MG63 (cell line): ENCODE measurements at regions not wholly inside any gene's neighbourhood (a gene's known extent, or its start where the extent isn't known, plus 50 kb on each side); places are given as distances from the start of the nearest gene placed in this dataset.

Experiments
- DNase-seq: peaks from one replicate; pipeline ENCODE4 v3.0.0-alpha.2; 2020
- H3K27me3 ChIP-seq: fragments of 250-450 bp; sonication (Bioruptor Pico); 2 replicates; pipeline ENCODE4 v1.5.1; 2020; ENCODE audit warnings: mild to moderate bottlenecking, moderate library complexity
- H3K36me3 ChIP-seq: fragments of 250-450 bp; sonication (Bioruptor Pico); 2 replicates; pipeline ENCODE4 v1.5.1; 2020; ENCODE audit warnings: mild to moderate bottlenecking, moderate library complexity
- H3K4me3 ChIP-seq: fragments of 250-450 bp; sonication (Bioruptor Pico); 2 replicates; pipeline ENCODE4 v1.5.1; 2020; ENCODE audit warnings: mild to moderate bottlenecking, moderate library complexity
- H3K9me3 ChIP-seq: fragments of 250-450 bp; sonication (Bioruptor Pico); 2 replicates; pipeline ENCODE4 v1.5.1; 2020; ENCODE audit warnings: mild to moderate bottlenecking, moderate library complexity

GRCh38 chr22:22037229-22037628 is 54.6 kb upstream of the TOP3B start:
- DNase-seq, result no peak
- H3K4me3 ChIP-seq, result no peak overlapping the region

GRCh38 chr22:22036588-22036987 is 54.0 kb upstream of the TOP3B start:
- H3K4me3 ChIP-seq, result no peak overlapping the region
- H3K36me3 ChIP-seq, result no peaks in the 10 kb centered on the region
- no peaks in the 10 kb centered on the region for H3K27me3 ChIP-seq
- no peak for DNase-seq
- no peaks in the 10 kb centered on the region for H3K9me3 ChIP-seq

More at GRCh38 chr22:22037229-22037628, 54.6 kb upstream of the TOP3B start:
- H3K27me3 ChIP-seq, result no peaks in the 10 kb centered on the region
- H3K9me3 ChIP-seq, result no peaks in the 10 kb centered on the region
- no peaks in the 10 kb centered on the region for H3K36me3 ChIP-seq

- Histone ChIP-seq H3K4me3 (no peak overlapping the region), H3K27me3 (no peaks in the 10 kb centered on the region), H3K36me3 (no peaks in the 10 kb centered on the region), H3K9me3 (no peaks in the 10 kb centered on the region)
- DNase-seq, result no peak
Observed at GRCh38 chr22:22035771-22036314, 53.3 kb upstream of the TOP3B start.

- Histone ChIP-seq H3K27me3 (no peaks in the 10 kb centered on the region), H3K36me3 (no peaks in the 10 kb centered on the region), H3K9me3 (no peaks in the 10 kb centered on the region), H3K4me3 (no peak overlapping the region)
- DNase-seq, result no peak
Observed at GRCh38 chr22:22035203-22035602, 52.6 kb upstream of the TOP3B start.

- Histone ChIP-seq H3K36me3 (no peaks in the 10 kb centered on the region), H3K9me3 (no peaks in the 10 kb centered on the region), H3K4me3 (no peak overlapping the region), H3K27me3 (no peaks in the 10 kb centered on the region)
- no peak for DNase-seq
Observed at GRCh38 chr22:22034469-22035132, 52.0 kb upstream of the TOP3B start.

- Histone ChIP-seq H3K27me3 (no peaks in the 10 kb centered on the region), H3K36me3 (no peaks in the 10 kb centered on the region), H3K4me3 (no peak overlapping the region), H3K9me3 (no peaks in the 10 kb centered on the region)
- DNase-seq, result no peak
Observed at GRCh38 chr22:22033803-22034468, 51.3 kb upstream of the TOP3B start.

- H3K9me3 ChIP-seq, result no peaks in the 10 kb centered on the region
- DNase-seq, result no peak
- no peak overlapping the region for H3K4me3 ChIP-seq
- H3K36me3 ChIP-seq, result no peaks in the 10 kb centered on the region
- H3K27me3 ChIP-seq, result no peaks in the 10 kb centered on the region
Observed at GRCh38 chr22:22032906-22033802, 50.6 kb upstream of the TOP3B start.

GRCh38 chr22:22032099-22032905 is 49.7 kb upstream of the TOP3B start:
- no peak overlapping the region for H3K4me3 ChIP-seq
- DNase-seq, result no peak
- no peaks in the 10 kb centered on the region for H3K9me3 ChIP-seq
- H3K27me3 ChIP-seq, result no peaks in the 10 kb centered on the region
- no peaks in the 10 kb centered on the region for H3K36me3 ChIP-seq
